Calu3 (cell line): ENCODE measurements at regions not wholly inside any gene's neighbourhood (a gene's known extent, or its start where the extent isn't known, plus 50 kb on each side); places are given as distances from the start of the nearest gene placed in this dataset.

ENCODE experiments used
- BruUV-seq: library from RNA; stranded (reverse); fragments of 400-500 nt; replicated peaks from 2 replicates; lab custom pipeline; 2021; lab: Mats Ljungman, UMichigan
- CTCF ChIA-PET: fragments of 300-600 bp; sonication (Branson Sonifier 250); formaldehyde crosslinking; loops from one replicate; lab custom pipeline; 2022; ENCODE audit warnings: antibody characterized with exemption; lab: Charles Lee
- DNase-seq: peaks from one replicate; pipeline ENCODE4 v3.0.0; 2022
- H3K27ac Mint-ChIP-seq: one replicate; pipeline ENCODE4 v1.8.0; 2022; ENCODE audit warnings: mixed read lengths; ENCODE audit not compliant: unreplicated experiment
- H3K27me3 Mint-ChIP-seq: one replicate; pipeline ENCODE4 v1.8.0; 2022; ENCODE audit warnings: mixed read lengths; ENCODE audit not compliant: unreplicated experiment
- H3K36me3 Mint-ChIP-seq: one replicate; pipeline ENCODE4 v1.8.0; 2022; ENCODE audit warnings: mild to moderate bottlenecking, moderate library complexity, mixed read lengths; ENCODE audit not compliant: insufficient read depth, unreplicated experiment
- H3K4me1 Mint-ChIP-seq: one replicate; pipeline ENCODE4 v1.8.0; 2022; ENCODE audit warnings: mild to moderate bottlenecking, low read depth, mixed read lengths; ENCODE audit not compliant: unreplicated experiment
- H3K4me3 Mint-ChIP-seq: one replicate; pipeline ENCODE4 v1.8.0; 2022; ENCODE audit warnings: mild to moderate bottlenecking, low read depth, moderate library complexity, mixed read lengths; ENCODE audit not compliant: unreplicated experiment
- H3K9me3 Mint-ChIP-seq: one replicate; pipeline ENCODE4 v1.8.0; 2022; ENCODE audit warnings: low read depth, mixed read lengths; ENCODE audit not compliant: unreplicated experiment
- CTCF ChIP-seq: fragments of 200-600 bp; IDR thresholded peaks from one replicate; pipeline ENCODE4 v1.8.0; 2022; ENCODE audit warnings: antibody characterized with exemption; ENCODE audit not compliant: unreplicated experiment
- intact Hi-C: fragments of 100-400 bp; cut with micrococcal nuclease; formaldehyde crosslinking; loops from one replicate; pipeline ENCODE4 v1.10.0; 2022; ENCODE audit not compliant: unreplicated experiment

- H3K27ac Mint-ChIP-seq, result no peak overlapping the region
- no peak for DNase-seq
- no peaks in the 10 kb centered on the region for H3K36me3 Mint-ChIP-seq
- no TSS peak for BruUV-seq
- no peak overlapping the region for H3K4me3 Mint-ChIP-seq
- CTCF ChIA-PET, result interaction anchor here (0.6 kb wide), 1 partner anchor 1764 kb away, joined by 3 read pairs; no protein-coding TSS in a partner anchor
- peaks cover 19% of the 10 kb centered on the region for H3K4me1 Mint-ChIP-seq
- H3K9me3 Mint-ChIP-seq, result peaks cover 3% of the 10 kb centered on the region
- intact Hi-C loops, result no loop called here
- no peaks in the 10 kb centered on the region for H3K27me3 Mint-ChIP-seq
- no peak for TF ChIP-seq CTCF
Observed at GRCh38 chr1:187839873-187840272, 1011.1 kb downstream of the PLA2G4A start.

GRCh38 chr1:187840557-187840956, 1011.8 kb downstream of the PLA2G4A start:
- Mint-ChIP-seq H3K4me3 (no peak overlapping the region), H3K9me3 (peaks cover 3% of the 10 kb centered on the region), H3K27ac (no peak overlapping the region), H3K36me3 (no peaks in the 10 kb centered on the region), H3K27me3 (no peaks in the 10 kb centered on the region), H3K4me1 (peaks cover 19% of the 10 kb centered on the region)
- intact Hi-C loops, result no loop called here
- BruUV-seq, result no TSS peak
- CTCF ChIA-PET, result no interaction called here
- DNase-seq, result no peak
- TF ChIP-seq CTCF, result no peak

- H3K4me3 Mint-ChIP-seq, result no peak overlapping the region
- H3K27me3 Mint-ChIP-seq, result no peaks in the 10 kb centered on the region
- H3K9me3 Mint-ChIP-seq, result peaks cover 3% of the 10 kb centered on the region
- CTCF ChIA-PET, result no interaction called here
- peak; percentile 25 for DNase-seq
- H3K27ac Mint-ChIP-seq, result no peak overlapping the region
- no TSS peak for BruUV-seq
- peaks cover 19% of the 10 kb centered on the region for H3K4me1 Mint-ChIP-seq
- H3K36me3 Mint-ChIP-seq, result no peaks in the 10 kb centered on the region
- intact Hi-C loops, result no loop called here
- TF ChIP-seq CTCF, result no peak
Observed at GRCh38 chr1:187842406-187843165, 1013.8 kb downstream of the PLA2G4A start.

- intact Hi-C loops, result no loop called here
- Mint-ChIP-seq H3K27ac (no peak overlapping the region), H3K9me3 (peaks cover 3% of the 10 kb centered on the region), H3K27me3 (no peaks in the 10 kb centered on the region), H3K4me3 (no peak overlapping the region), H3K36me3 (no peaks in the 10 kb centered on the region), H3K4me1 (peaks cover 1% of the 10 kb centered on the region)
- DNase-seq, result no peak
- no peak for TF ChIP-seq CTCF
- CTCF ChIA-PET, result no interaction called here
- BruUV-seq, result no TSS peak
Observed at GRCh38 chr1:187844313-187844712, 1015.6 kb downstream of the PLA2G4A start.
